Erythroblast (primary cell): ENCODE measurements at regions not wholly inside any gene's neighbourhood (a gene's known extent, or its start where the extent isn't known, plus 50 kb on each side); places are given as distances from the start of the nearest gene placed in this dataset.
A peak's percentile ranks its signal among the peaks of the same experiment; 100 is the strongest.
"Not testable (repeated sequence)": the region's sequence is repeated elsewhere in the genome, so short reads cannot be mapped to it uniquely, and the experiment has no call there.

Source experiments
- DNase-seq, 2 experiments: peaks; one replicate each; lab custom pipeline; 2025; lab: John Stamatoyannopoulos, UW
- GATA1 ChIP-seq: IDR thresholded peaks from 2 replicates; pipeline ENCODE4 v1.6.1; 2011; ENCODE audit warnings: low read depth, mild to moderate bottlenecking, control low read depth, low read length, moderate library complexity
- POLR2A ChIP-seq: IDR thresholded peaks from 2 replicates; pipeline ENCODE4 v1.6.1; 2011; ENCODE audit warnings: mild to moderate bottlenecking, low read length

GRCh38 chr1:78301141-78301540, 189.6 kb upstream of the PTGFR start:
- no peak for DNase-seq
- TF ChIP-seq GATA1 (no peak), POLR2A (no peak)

- no peak for TF ChIP-seq GATA1
- TF ChIP-seq POLR2A = no peak
- no peak for DNase-seq
These were observed 187.2 kb upstream of the PTGFR start for GRCh38 chr1:78303620-78304019.

GRCh38 chr1:78304341-78304740, 186.4 kb upstream of the PTGFR start:
- TF ChIP-seq POLR2A (no peak), GATA1 (no peak)

GRCh38 chr1:78304761-78305160, 186.0 kb upstream of the PTGFR start:
- no peak for TF ChIP-seq GATA1
- TF ChIP-seq POLR2A = no peak
- no peak for DNase-seq

More at GRCh38 chr1:78304341-78304740, 186.4 kb upstream of the PTGFR start:
- no peak for DNase-seq

GRCh38 chr1:78310261-78310660, 180.5 kb upstream of the PTGFR start:
- DNase-seq = not testable (repeated sequence)

- no peak for TF ChIP-seq POLR2A
- no peak for TF ChIP-seq GATA1
- no peak for DNase-seq
These were observed 172.8 kb upstream of the PTGFR start for GRCh38 chr1:78318011-78318410.

GRCh38 chr1:78319603-78320002, 171.2 kb upstream of the PTGFR start:
- TF ChIP-seq POLR2A (no peak), GATA1 (no peak)

GRCh38 chr1:78322928-78323680, 167.7 kb upstream of the PTGFR start:
- TF ChIP-seq POLR2A (no peak), GATA1 (no peak)
- DNase-seq = no peak

More at GRCh38 chr1:78319603-78320002, 171.2 kb upstream of the PTGFR start:
- DNase-seq = no peak

- DNase-seq = no peak
- no peak for TF ChIP-seq GATA1
These were observed 165.5 kb upstream of the PTGFR start for GRCh38 chr1:78325293-78325692.

GRCh38 chr1:78329475-78329874, 161.3 kb upstream of the PTGFR start:
- no peak for DNase-seq
- TF ChIP-seq GATA1 (no peak), POLR2A (no peak)

- TF ChIP-seq POLR2A = no peak
- no peak for TF ChIP-seq GATA1
- no peak for DNase-seq
These were observed 159.0 kb upstream of the PTGFR start for GRCh38 chr1:78331799-78332198.

- DNase-seq = peak in 1 of 2 experiments; percentile 6
- no peak for TF ChIP-seq GATA1
- TF ChIP-seq POLR2A = no peak
These were observed 157.3 kb upstream of the PTGFR start for GRCh38 chr1:78333502-78333901.

- DNase-seq = no peak
- no peak for TF ChIP-seq POLR2A
- no peak for TF ChIP-seq GATA1
These were observed 156.7 kb upstream of the PTGFR start for GRCh38 chr1:78334114-78334513.

GRCh38 chr1:78334952-78335351, 155.8 kb upstream of the PTGFR start:
- no peak for DNase-seq
- TF ChIP-seq POLR2A (no peak), GATA1 (no peak)

- not testable (repeated sequence) for DNase-seq
These were observed 154.0 kb upstream of the PTGFR start for GRCh38 chr1:78336751-78337150.

GRCh38 chr1:78339490-78339889, 151.3 kb upstream of the PTGFR start:
- no peak for DNase-seq
- TF ChIP-seq POLR2A (no peak), GATA1 (no peak)
